ENCODE measurements at regions not wholly inside any gene's neighbourhood (a gene's known extent, or its start where the extent isn't known, plus 50 kb on each side); places are given as distances from the start of the nearest gene placed in this dataset.

DNA sequence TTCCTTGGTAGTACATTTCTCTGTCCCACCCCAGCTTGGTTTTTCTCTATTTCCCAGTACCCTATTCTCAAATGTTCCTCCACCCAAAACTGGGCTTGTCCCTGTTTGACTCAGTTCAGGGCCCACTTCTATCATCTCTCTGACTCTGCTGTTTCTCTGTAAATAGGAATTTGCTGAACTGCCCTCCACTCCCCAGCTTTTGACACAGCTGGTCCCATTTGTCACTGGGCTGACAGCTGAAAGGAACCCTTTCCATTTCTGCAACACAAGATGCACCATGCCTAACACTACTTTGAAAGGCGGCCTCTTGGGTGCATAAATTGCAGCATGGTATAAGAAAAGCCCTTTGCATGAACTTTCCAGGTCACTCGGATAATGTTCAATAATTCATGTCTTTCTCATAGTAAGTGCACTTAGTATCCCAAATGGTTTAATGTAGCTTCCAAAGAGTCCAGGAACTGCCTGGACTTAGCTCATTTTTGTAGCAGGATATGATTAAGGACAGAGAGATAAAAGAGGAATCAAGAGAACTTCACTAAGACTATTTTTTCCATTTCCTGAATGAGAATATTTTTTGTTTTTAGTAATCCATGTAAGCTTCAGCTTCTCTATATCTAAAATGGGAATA, 256.7 kb downstream of the CDH11 start:
- Histone ChIP-seq H3K4me1 (ENCODE audit: control insufficient read depth, insufficient read depth, low read length) (no peaks in the 10 kb centered on the region), H3K4me3 (ENCODE audit: low read length) (no peak overlapping the region), H3K9me3 (ENCODE audit: control insufficient read depth, insufficient read depth, low read length) (no peaks in the 10 kb centered on the region), H3K36me3 (ENCODE audit: control insufficient read depth, insufficient read depth, low read length) (no peaks in the 10 kb centered on the region), H3K27me3 (ENCODE audit: control insufficient read depth, insufficient read depth, low read length) (no peaks in the 10 kb centered on the region), H3K27ac (ENCODE audit: low read length) (no peak overlapping the region)
- intact Hi-C loops (cut with micrococcal nuclease): no loop called here
- TF ChIP-seq, protein P1, sequence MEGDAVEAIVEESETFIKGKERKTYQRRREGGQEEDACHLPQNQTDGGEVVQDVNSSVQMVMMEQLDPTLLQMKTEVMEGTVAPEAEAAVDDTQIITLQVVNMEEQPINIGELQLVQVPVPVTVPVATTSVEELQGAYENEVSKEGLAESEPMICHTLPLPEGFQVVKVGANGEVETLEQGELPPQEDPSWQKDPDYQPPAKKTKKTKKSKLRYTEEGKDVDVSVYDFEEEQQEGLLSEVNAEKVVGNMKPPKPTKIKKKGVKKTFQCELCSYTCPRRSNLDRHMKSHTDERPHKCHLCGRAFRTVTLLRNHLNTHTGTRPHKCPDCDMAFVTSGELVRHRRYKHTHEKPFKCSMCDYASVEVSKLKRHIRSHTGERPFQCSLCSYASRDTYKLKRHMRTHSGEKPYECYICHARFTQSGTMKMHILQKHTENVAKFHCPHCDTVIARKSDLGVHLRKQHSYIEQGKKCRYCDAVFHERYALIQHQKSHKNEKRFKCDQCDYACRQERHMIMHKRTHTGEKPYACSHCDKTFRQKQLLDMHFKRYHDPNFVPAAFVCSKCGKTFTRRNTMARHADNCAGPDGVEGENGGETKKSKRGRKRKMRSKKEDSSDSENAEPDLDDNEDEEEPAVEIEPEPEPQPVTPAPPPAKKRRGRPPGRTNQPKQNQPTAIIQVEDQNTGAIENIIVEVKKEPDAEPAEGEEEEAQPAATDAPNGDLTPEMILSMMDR (IDR thresholded peaks at IDR 0.05): no peak
- Mint-ChIP-seq H3K27ac (no peak overlapping the region), H3K36me3 (peaks cover 6% of the 10 kb centered on the region), H3K4me3 (no peak overlapping the region), H3K4me1 (no peaks in the 10 kb centered on the region), H3K27me3 (ENCODE audit: low read depth in 2 of 2) (no peaks in the 10 kb centered on the region), H3K9me3 (peaks cover 12 to 13% of the 10 kb centered on the region in 2 donors)
- ATAC-seq (no peak), DNase-seq (no peak)
- 86% methylated on average over 2 of the region's 2 CpGs for WGBS (ENCODE audit: insufficient coverage)

DNA sequence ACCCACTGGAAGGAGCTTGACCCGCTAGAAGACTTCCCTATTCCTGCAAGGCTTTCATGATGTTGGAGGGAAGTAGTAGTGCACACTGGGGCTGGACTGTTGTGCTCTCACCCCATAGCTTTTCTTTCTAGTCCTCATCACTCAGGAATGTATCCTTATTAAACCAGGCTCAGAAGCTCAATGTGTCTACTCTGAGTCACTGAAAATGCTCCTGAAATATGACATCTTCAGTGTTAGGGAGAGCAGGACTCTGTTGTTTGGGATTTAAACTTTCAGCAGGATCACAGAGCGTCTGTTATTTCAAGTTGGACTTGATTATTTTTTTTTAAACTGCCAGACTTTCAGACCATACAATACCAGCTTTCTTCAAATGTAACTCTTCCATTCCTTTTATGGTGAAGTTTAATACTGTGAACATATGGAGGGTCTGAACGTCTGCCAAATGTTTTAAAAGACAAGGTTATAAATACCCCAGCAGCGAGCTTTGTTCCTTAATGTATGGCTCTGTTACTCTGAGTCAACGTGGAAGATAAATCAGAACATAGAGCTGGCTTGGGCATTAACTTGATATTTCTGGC, 257.5 kb downstream of the CDH11 start:
- 64% methylated on average over 4 of the region's 5 CpGs for WGBS (ENCODE audit: insufficient coverage)
- no peak overlapping the region for H3K27ac Mint-ChIP-seq

DNA sequence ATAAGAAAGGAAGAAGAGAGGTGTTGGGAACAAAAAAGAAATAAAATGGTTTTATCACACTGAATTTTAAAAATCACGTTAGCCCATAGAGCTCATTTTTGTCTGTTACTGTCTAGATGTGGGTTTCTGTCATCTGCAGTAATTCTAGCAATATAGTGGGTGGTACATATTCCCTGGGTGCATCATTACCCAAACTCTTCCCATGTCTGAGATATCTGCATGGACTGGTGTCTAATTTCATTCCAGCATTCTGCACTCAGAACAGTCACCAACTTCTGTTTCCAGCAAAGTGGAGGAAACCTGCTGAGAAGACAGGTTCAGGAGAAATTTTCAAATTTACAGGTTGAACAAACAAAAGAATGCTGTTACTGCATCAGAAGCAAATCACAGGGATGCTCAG, 263.8 kb downstream of the CDH11 start:
- 60% methylated on average over 1 of the region's 1 CpG for WGBS (ENCODE audit: insufficient coverage)
- peaks cover 6% of the 10 kb centered on the region for H3K36me3 Mint-ChIP-seq
- H3K4me3 Mint-ChIP-seq: no peak overlapping the region
- no peaks in the 10 kb centered on the region for H3K27me3 Mint-ChIP-seq (ENCODE audit: low read depth in 2 of 2)
- no peaks in the 10 kb centered on the region for H3K4me1 ChIP-seq (ENCODE audit: control insufficient read depth, insufficient read depth, low read length)
- ATAC-seq: no peak
- no peak overlapping the region for H3K4me3 ChIP-seq (ENCODE audit: low read length)
- no peak for DNase-seq
- intact Hi-C loops (cut with micrococcal nuclease): no loop called here
- no peaks in the 10 kb centered on the region for H3K4me1 Mint-ChIP-seq
- H3K9me3 Mint-ChIP-seq: peaks cover 7% of the 10 kb centered on the region in 2 donors
- no peaks in the 10 kb centered on the region for H3K27me3 ChIP-seq (ENCODE audit: control insufficient read depth, insufficient read depth, low read length)
- H3K9me3 ChIP-seq (ENCODE audit: control insufficient read depth, insufficient read depth, low read length): no peaks in the 10 kb centered on the region
- H3K27ac Mint-ChIP-seq: no peak overlapping the region
- H3K36me3 ChIP-seq (ENCODE audit: control insufficient read depth, insufficient read depth, low read length): no peaks in the 10 kb centered on the region
- TF ChIP-seq, protein P1 (IDR thresholded peaks at IDR 0.05): no peak
- H3K27ac ChIP-seq (ENCODE audit: low read length): no peak overlapping the region

More for the DNA sequence above, 257.5 kb downstream of the CDH11 start:
- H3K4me1 Mint-ChIP-seq: no peaks in the 10 kb centered on the region
- H3K4me1 ChIP-seq (ENCODE audit: control insufficient read depth, insufficient read depth, low read length): no peaks in the 10 kb centered on the region
- TF ChIP-seq, protein P1 (IDR thresholded peaks at IDR 0.05): no peak
- H3K27me3 Mint-ChIP-seq (ENCODE audit: low read depth in 2 of 2): no peaks in the 10 kb centered on the region
- peaks cover 12 to 16% of the 10 kb centered on the region in 2 donors for H3K9me3 Mint-ChIP-seq
- H3K36me3 Mint-ChIP-seq: peaks cover 6% of the 10 kb centered on the region
- ATAC-seq: no peak
- no peak overlapping the region for H3K4me3 ChIP-seq (ENCODE audit: low read length)
- H3K36me3 ChIP-seq (ENCODE audit: control insufficient read depth, insufficient read depth, low read length): no peaks in the 10 kb centered on the region
- no peak overlapping the region for H3K4me3 Mint-ChIP-seq
- H3K9me3 ChIP-seq (ENCODE audit: control insufficient read depth, insufficient read depth, low read length): no peaks in the 10 kb centered on the region
- no peak for DNase-seq
- H3K27me3 ChIP-seq (ENCODE audit: control insufficient read depth, insufficient read depth, low read length): no peaks in the 10 kb centered on the region
- no peak overlapping the region for H3K27ac ChIP-seq (ENCODE audit: low read length)
- intact Hi-C loops (cut with micrococcal nuclease): no loop called here

- TF ChIP-seq, protein P1 (IDR thresholded peaks at IDR 0.05): no peak
- Histone ChIP-seq H3K27ac (ENCODE audit: low read length) (no peak overlapping the region), H3K9me3 (ENCODE audit: control insufficient read depth, insufficient read depth, low read length) (no peaks in the 10 kb centered on the region), H3K4me3 (ENCODE audit: low read length) (no peak overlapping the region), H3K27me3 (ENCODE audit: control insufficient read depth, insufficient read depth, low read length) (no peaks in the 10 kb centered on the region), H3K4me1 (ENCODE audit: control insufficient read depth, insufficient read depth, low read length) (no peaks in the 10 kb centered on the region), H3K36me3 (ENCODE audit: control insufficient read depth, insufficient read depth, low read length) (no peaks in the 10 kb centered on the region)
- Mint-ChIP-seq H3K27me3 (ENCODE audit: low read depth in 2 of 2) (no peaks in the 10 kb centered on the region), H3K27ac (no peak overlapping the region), H3K9me3 (peaks cover 7% of the 10 kb centered on the region in 2 donors), H3K36me3 (peaks cover 6% of the 10 kb centered on the region), H3K4me1 (no peaks in the 10 kb centered on the region), H3K4me3 (no peak overlapping the region)
- 92% methylated on average over 2 of the region's 2 CpGs for WGBS (ENCODE audit: insufficient coverage)
- DNase-seq: no peak
- no peak for ATAC-seq
- intact Hi-C loops (cut with micrococcal nuclease): no loop called here
Observed at GRCh38 chr16:64857411-64857810, 264.5 kb downstream of the CDH11 start.

Measured in natural killer cell (primary cell).